ENCODE measurements at regions not wholly inside any gene's neighbourhood (a gene's known extent, or its start where the extent isn't known, plus 50 kb on each side); places are given as distances from the start of the nearest gene placed in this dataset.
"Not testable (repeated sequence)": the region's sequence is repeated elsewhere in the genome, so short reads cannot be mapped to it uniquely, and the experiment has no call there.

- Histone ChIP-seq H3K9me3 (ENCODE audit: control insufficient read depth in 2 of 3, insufficient read depth in 1 of 3, low read length in 3 of 3) (no peaks in the 10 kb centered on the region), H3K4me3 (ENCODE audit: low read length in 3 of 3) (no peak overlapping the region), H3K4me1 (ENCODE audit: control insufficient read depth in 2 of 3, insufficient read depth in 2 of 3, low read depth in 1 of 3, low read length in 3 of 3) (peaks cover 0 to 4% (median 0%) of the 10 kb centered on the region in 3 donors), H3K36me3 (ENCODE audit: control insufficient read depth in 2 of 3, insufficient read depth in 3 of 3, low read length in 3 of 3) (no peaks in the 10 kb centered on the region), H3K27me3 (ENCODE audit: control insufficient read depth, insufficient read depth, low read length) (no peaks in the 10 kb centered on the region), H3K27ac (ENCODE audit: low read depth in 2 of 2, low read length in 2 of 2) (no peak overlapping the region), H3K9ac (ENCODE audit: low read length in 3 of 3) (no peak overlapping the region)
- DNase-seq (no peak), FAIRE-seq (no peak)
- intact Hi-C loops (cut with DNase I), result no loop called here
- no peak for TF ChIP-seq CTCF (IDR thresholded peaks at IDR 0.05; ENCODE audit: borderline replicate concordance, extremely low read depth, insufficient read depth)
These were observed 60.1 kb upstream of the RESF1 start for GRCh38 chr12:31899109-31899508.

- Histone ChIP-seq H3K27ac (ENCODE audit: low read depth in 2 of 2, low read length in 2 of 2) (peak overlapping the region in 1 of 2 donors; percentile 37), H3K4me3 (ENCODE audit: low read length in 3 of 3) (peak overlapping the region in 1 of 3 donors; percentile 38), H3K36me3 (ENCODE audit: control insufficient read depth in 2 of 3, insufficient read depth in 3 of 3, low read length in 3 of 3) (no peaks in the 10 kb centered on the region), H3K27me3 (ENCODE audit: control insufficient read depth, insufficient read depth, low read length) (no peaks in the 10 kb centered on the region), H3K9me3 (ENCODE audit: control insufficient read depth in 2 of 3, insufficient read depth in 1 of 3, low read length in 3 of 3) (no peaks in the 10 kb centered on the region), H3K4me1 (ENCODE audit: control insufficient read depth in 2 of 3, insufficient read depth in 2 of 3, low read depth in 1 of 3, low read length in 3 of 3) (peaks cover 0 to 4% (median 0%) of the 10 kb centered on the region in 3 donors), H3K9ac (ENCODE audit: low read length in 3 of 3) (no peak overlapping the region)
- DNase-seq, result peak; percentile 40 to 83 (median 69)
- intact Hi-C loops (cut with DNase I), result no loop called here
- no peak for FAIRE-seq
- no peak for TF ChIP-seq CTCF (IDR thresholded peaks at IDR 0.05; ENCODE audit: borderline replicate concordance, extremely low read depth, insufficient read depth)
These were observed 61.3 kb upstream of the RESF1 start for GRCh38 chr12:31897781-31898503.

- H3K27me3 ChIP-seq (ENCODE audit: control insufficient read depth, insufficient read depth, low read length); intact Hi-C loops (cut with DNase I); H3K4me3 ChIP-seq (ENCODE audit: low read length in 3 of 3); H3K4me1 ChIP-seq (ENCODE audit: control insufficient read depth in 2 of 3, insufficient read depth in 2 of 3, low read depth in 1 of 3, low read length in 3 of 3); DNase-seq; FAIRE-seq; H3K9ac ChIP-seq (ENCODE audit: low read length in 3 of 3); H3K9me3 ChIP-seq (ENCODE audit: control insufficient read depth in 2 of 3, insufficient read depth in 1 of 3, low read length in 3 of 3); H3K36me3 ChIP-seq (ENCODE audit: control insufficient read depth in 2 of 3, insufficient read depth in 3 of 3, low read length in 3 of 3): not testable (repeated sequence)
- H3K27ac ChIP-seq (ENCODE audit: low read depth in 2 of 2, low read length in 2 of 2), result peak overlapping the region in 1 of 2 donors; percentile 52
These were observed 62.1 kb upstream of the RESF1 start for GRCh38 chr12:31897092-31897491.

- no peaks in the 10 kb centered on the region for H3K9me3 ChIP-seq (ENCODE audit: control insufficient read depth in 2 of 3, insufficient read depth in 1 of 3, low read length in 3 of 3)
- H3K27me3 ChIP-seq (ENCODE audit: control insufficient read depth, insufficient read depth, low read length), result no peaks in the 10 kb centered on the region
- TF ChIP-seq CTCF (IDR thresholded peaks at IDR 0.05; ENCODE audit: borderline replicate concordance, extremely low read depth, insufficient read depth), result no peak
- H3K27ac ChIP-seq (ENCODE audit: low read depth in 2 of 2, low read length in 2 of 2), result no peak overlapping the region
- DNase-seq (peak in 1 of 5 donors; percentile 22), FAIRE-seq (no peak)
- H3K36me3 ChIP-seq (ENCODE audit: control insufficient read depth in 2 of 3, insufficient read depth in 3 of 3, low read length in 3 of 3), result no peaks in the 10 kb centered on the region
- no peak overlapping the region for H3K4me3 ChIP-seq (ENCODE audit: low read length in 3 of 3)
- no peak overlapping the region for H3K9ac ChIP-seq (ENCODE audit: low read length in 3 of 3)
- H3K4me1 ChIP-seq (ENCODE audit: control insufficient read depth in 2 of 3, insufficient read depth in 2 of 3, low read depth in 1 of 3, low read length in 3 of 3), result peaks cover 0 to 4% (median 0%) of the 10 kb centered on the region in 3 donors
- intact Hi-C loops (cut with DNase I), result no loop called here
These were observed 62.6 kb upstream of the RESF1 start for GRCh38 chr12:31896514-31897039.
